GM12878 (cell line): ENCODE measurements at regions not wholly inside any gene's neighbourhood (a gene's known extent, or its start where the extent isn't known, plus 50 kb on each side); places are given as distances from the start of the nearest gene placed in this dataset.

Source experiments
- CHD2 ChIP-seq: IDR thresholded peaks from 2 replicates; pipeline ENCODE4 v1.6.1; 2011; ENCODE audit warnings: low read depth, low read length, improper control_type of control experiment, borderline replicate concordance
- CREB1 ChIP-seq: IDR thresholded peaks from 2 replicates; pipeline ENCODE4 v1.6.1; 2012; ENCODE audit warnings: low read depth, mild to moderate bottlenecking, inconsistent platforms
- EP300 ChIP-seq, 2 experiments: fragments of 150-350 bp in 1 of 2; IDR thresholded peaks; 2 replicates each; pipeline ENCODE4 v1.6.1; 2011 to 2012; ENCODE audit warnings: low read depth in 2 of 2, low read length in 2 of 2, borderline replicate concordance in 1 of 2, improper control_type of control experiment in 1 of 2, inconsistent platforms in 1 of 2; ENCODE audit not compliant: control insufficient read depth in 1 of 2
- RAD21 ChIP-seq: IDR thresholded peaks from 2 replicates; pipeline ENCODE4 v1.6.1; 2011; ENCODE audit warnings: mild to moderate bottlenecking, low read depth, low read length, moderate library complexity; ENCODE audit not compliant: insufficient read depth
- TF ChIP-seq, protein P1 (sequence below), 3 experiments: IDR thresholded peaks in 2 of 3; conservative IDR thresholded peaks in 1 of 3; 2 replicates each; pipeline ENCODE4 v1.5.1; 2011; ENCODE audit warnings: low read depth in 3 of 3, low read length in 3 of 3, mild to moderate bottlenecking in 3 of 3, control low read depth in 2 of 3, moderate library complexity in 2 of 3, inconsistent platforms in 1 of 3, mixed read lengths in 1 of 3; ENCODE audit not compliant: control insufficient read depth in 2 of 3, insufficient read depth in 1 of 3; ENCODE audit errors: extremely low read depth in 1 of 3
- TF ChIP-seq, protein P2 (sequence below): IDR thresholded peaks from 2 replicates; pipeline ENCODE4 v1.6.1; 2012; ENCODE audit warnings: low read depth, low read length, improper control_type of control experiment
- TF ChIP-seq, protein P3 (sequence below): fragments of 450-650 bp; IDR thresholded peaks from 2 replicates; pipeline ENCODE4 v1.6.1; 2016; ENCODE audit warnings: mild to moderate bottlenecking
- TF ChIP-seq, protein P4 (sequence below): IDR thresholded peaks from 2 replicates; pipeline ENCODE4 v1.6.1; 2012; ENCODE audit warnings: mild to moderate bottlenecking, low read depth, low read length

DNA sequence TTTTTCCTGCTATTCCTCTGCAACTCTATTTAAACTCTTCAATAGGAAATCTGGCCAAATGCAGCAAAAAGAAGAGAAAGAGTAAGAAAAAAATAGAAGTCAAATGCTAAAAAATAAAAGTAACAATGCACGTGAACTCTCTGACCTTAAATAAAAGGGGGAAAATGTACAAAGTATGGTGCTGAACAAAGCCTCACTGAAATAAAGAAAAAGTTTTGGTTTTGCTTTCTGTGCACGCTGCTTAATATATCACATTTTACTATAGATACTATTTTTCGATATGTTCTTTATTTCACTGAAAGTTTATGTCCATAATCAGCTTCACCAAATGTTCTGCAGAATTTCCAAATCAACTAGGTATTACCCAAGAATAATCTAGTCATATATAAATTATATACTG, 396.3 kb downstream of the CBLN2 start:
- TF ChIP-seq, protein P1, sequence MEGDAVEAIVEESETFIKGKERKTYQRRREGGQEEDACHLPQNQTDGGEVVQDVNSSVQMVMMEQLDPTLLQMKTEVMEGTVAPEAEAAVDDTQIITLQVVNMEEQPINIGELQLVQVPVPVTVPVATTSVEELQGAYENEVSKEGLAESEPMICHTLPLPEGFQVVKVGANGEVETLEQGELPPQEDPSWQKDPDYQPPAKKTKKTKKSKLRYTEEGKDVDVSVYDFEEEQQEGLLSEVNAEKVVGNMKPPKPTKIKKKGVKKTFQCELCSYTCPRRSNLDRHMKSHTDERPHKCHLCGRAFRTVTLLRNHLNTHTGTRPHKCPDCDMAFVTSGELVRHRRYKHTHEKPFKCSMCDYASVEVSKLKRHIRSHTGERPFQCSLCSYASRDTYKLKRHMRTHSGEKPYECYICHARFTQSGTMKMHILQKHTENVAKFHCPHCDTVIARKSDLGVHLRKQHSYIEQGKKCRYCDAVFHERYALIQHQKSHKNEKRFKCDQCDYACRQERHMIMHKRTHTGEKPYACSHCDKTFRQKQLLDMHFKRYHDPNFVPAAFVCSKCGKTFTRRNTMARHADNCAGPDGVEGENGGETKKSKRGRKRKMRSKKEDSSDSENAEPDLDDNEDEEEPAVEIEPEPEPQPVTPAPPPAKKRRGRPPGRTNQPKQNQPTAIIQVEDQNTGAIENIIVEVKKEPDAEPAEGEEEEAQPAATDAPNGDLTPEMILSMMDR (IDR thresholded peaks at IDR 0.05 in 2 of 3, conservative IDR thresholded peaks at IDR 0.05 in 1 of 3; ENCODE audit: control insufficient read depth in 2 of 3, extremely low read depth in 1 of 3, insufficient read depth in 1 of 3, low read depth in 3 of 3, low read length in 3 of 3) = no peak
- no peak for TF ChIP-seq CREB1
- TF ChIP-seq RAD21 = no peak
- TF ChIP-seq, protein P2, sequence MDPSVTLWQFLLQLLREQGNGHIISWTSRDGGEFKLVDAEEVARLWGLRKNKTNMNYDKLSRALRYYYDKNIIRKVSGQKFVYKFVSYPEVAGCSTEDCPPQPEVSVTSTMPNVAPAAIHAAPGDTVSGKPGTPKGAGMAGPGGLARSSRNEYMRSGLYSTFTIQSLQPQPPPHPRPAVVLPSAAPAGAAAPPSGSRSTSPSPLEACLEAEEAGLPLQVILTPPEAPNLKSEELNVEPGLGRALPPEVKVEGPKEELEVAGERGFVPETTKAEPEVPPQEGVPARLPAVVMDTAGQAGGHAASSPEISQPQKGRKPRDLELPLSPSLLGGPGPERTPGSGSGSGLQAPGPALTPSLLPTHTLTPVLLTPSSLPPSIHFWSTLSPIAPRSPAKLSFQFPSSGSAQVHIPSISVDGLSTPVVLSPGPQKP = no peak
- TF ChIP-seq, protein P3, sequence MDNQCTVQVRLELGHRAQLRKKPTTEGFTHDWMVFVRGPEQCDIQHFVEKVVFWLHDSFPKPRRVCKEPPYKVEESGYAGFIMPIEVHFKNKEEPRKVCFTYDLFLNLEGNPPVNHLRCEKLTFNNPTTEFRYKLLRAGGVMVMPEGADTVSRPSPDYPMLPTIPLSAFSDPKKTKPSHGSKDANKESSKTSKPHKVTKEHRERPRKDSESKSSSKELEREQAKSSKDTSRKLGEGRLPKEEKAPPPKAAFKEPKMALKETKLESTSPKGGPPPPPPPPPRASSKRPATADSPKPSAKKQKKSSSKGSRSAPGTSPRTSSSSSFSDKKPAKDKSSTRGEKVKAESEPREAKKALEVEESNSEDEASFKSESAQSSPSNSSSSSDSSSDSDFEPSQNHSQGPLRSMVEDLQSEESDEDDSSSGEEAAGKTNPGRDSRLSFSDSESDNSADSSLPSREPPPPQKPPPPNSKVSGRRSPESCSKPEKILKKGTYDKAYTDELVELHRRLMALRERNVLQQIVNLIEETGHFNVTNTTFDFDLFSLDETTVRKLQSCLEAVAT = no peak
- no peak for TF ChIP-seq CHD2
- TF ChIP-seq, protein P4, sequence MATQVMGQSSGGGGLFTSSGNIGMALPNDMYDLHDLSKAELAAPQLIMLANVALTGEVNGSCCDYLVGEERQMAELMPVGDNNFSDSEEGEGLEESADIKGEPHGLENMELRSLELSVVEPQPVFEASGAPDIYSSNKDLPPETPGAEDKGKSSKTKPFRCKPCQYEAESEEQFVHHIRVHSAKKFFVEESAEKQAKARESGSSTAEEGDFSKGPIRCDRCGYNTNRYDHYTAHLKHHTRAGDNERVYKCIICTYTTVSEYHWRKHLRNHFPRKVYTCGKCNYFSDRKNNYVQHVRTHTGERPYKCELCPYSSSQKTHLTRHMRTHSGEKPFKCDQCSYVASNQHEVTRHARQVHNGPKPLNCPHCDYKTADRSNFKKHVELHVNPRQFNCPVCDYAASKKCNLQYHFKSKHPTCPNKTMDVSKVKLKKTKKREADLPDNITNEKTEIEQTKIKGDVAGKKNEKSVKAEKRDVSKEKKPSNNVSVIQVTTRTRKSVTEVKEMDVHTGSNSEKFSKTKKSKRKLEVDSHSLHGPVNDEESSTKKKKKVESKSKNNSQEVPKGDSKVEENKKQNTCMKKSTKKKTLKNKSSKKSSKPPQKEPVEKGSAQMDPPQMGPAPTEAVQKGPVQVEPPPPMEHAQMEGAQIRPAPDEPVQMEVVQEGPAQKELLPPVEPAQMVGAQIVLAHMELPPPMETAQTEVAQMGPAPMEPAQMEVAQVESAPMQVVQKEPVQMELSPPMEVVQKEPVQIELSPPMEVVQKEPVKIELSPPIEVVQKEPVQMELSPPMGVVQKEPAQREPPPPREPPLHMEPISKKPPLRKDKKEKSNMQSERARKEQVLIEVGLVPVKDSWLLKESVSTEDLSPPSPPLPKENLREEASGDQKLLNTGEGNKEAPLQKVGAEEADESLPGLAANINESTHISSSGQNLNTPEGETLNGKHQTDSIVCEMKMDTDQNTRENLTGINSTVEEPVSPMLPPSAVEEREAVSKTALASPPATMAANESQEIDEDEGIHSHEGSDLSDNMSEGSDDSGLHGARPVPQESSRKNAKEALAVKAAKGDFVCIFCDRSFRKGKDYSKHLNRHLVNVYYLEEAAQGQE = no peak
- no peak for TF ChIP-seq EP300 (IDR thresholded peaks at IDR 0.05; ENCODE audit: borderline replicate concordance in 1 of 2, control insufficient read depth in 1 of 2, low read depth in 2 of 2, low read length in 2 of 2)
